HCT116 (cell line): ENCODE measurements at regions not wholly inside any gene's neighbourhood (a gene's known extent, or its start where the extent isn't known, plus 50 kb on each side); places are given as distances from the start of the nearest gene placed in this dataset.

ENCODE experiments used
- CTCF ChIP-seq, 3 experiments: fragments of 200-600 bp in 1 of 3; sonication (generic) in 1 of 3; IDR thresholded peaks in 2 of 3; conservative IDR thresholded peaks in 1 of 3; 2 replicates each; pipeline ENCODE4 v1.5.1; 2012 to 2017; ENCODE audit warnings: low read depth in 2 of 3, low read length in 2 of 3, antibody characterized with exemption in 1 of 3, borderline replicate concordance in 1 of 3, control low read depth in 1 of 3, mild to moderate bottlenecking in 1 of 3, mixed read lengths in 1 of 3, mixed run types in 1 of 3, moderate library complexity in 1 of 3; ENCODE audit not compliant: insufficient read depth in 1 of 3
- EZH2phosphoT487 ChIP-seq: fragments of 200-600 bp; IDR thresholded peaks from 2 replicates; pipeline ENCODE4 v1.6.1; 2018; ENCODE audit warnings: antibody characterized with exemption, borderline replicate concordance
- JUND ChIP-seq: IDR thresholded peaks from 2 replicates; pipeline ENCODE4 v1.6.1; 2012
- POLR2A ChIP-seq: IDR thresholded peaks from 2 replicates; pipeline ENCODE4 v1.7.0; 2011; ENCODE audit warnings: borderline replicate concordance; ENCODE audit not compliant: insufficient read depth, insufficient read length; ENCODE audit errors: extremely low read depth
- YY1 ChIP-seq: IDR thresholded peaks from 2 replicates; pipeline ENCODE4 v1.6.1; 2011; ENCODE audit warnings: low read length, low read depth, moderate library complexity, mild to moderate bottlenecking; ENCODE audit not compliant: insufficient replicate concordance; ENCODE audit errors: extremely low read depth
- ZNF274 ChIP-seq: fragments of 200-500 bp; sonication (Bioruptor generic); IDR thresholded peaks from 2 replicates; pipeline ENCODE4 v1.6.1; 2014; ENCODE audit warnings: mild to moderate bottlenecking, low read depth, low read length, inconsistent platforms

- TF ChIP-seq CTCF (IDR thresholded peaks at IDR 0.05 in 2 of 3, conservative IDR thresholded peaks at IDR 0.05 in 1 of 3; ENCODE audit: borderline replicate concordance in 1 of 3, insufficient read depth in 1 of 3, low read depth in 2 of 3, low read length in 2 of 3) = no peak
- TF ChIP-seq POLR2A = no peak
- TF ChIP-seq YY1 = no peak
- TF ChIP-seq ZNF274 = no peak
- no peak for TF ChIP-seq EZH2phosphoT487
- no peak for TF ChIP-seq JUND
These were observed 143.1 kb downstream of the INHBB start for GRCh38 chr2:120489023-120489422.
